HCT116 (cell line): ENCODE measurements at regions not wholly inside any gene's neighbourhood (a gene's known extent, or its start where the extent isn't known, plus 50 kb on each side); places are given as distances from the start of the nearest gene placed in this dataset.

Experiments
- ATAC-seq: fragments of 200-7000 bp; cut with Tn5 transposase; 2 replicates; pipeline ENCODE4 v1.9.1; 2020; ENCODE audit warnings: mild to moderate bottlenecking, moderate library complexity
- BruUV-seq: library from RNA; stranded (reverse); fragments of 400-500 nt; replicated peaks from 2 replicates; lab custom pipeline; 2021; lab: Mats Ljungman, UMichigan
- CTCF ChIA-PET: fragments of 300-600 bp; sonication (Branson Sonifier 250); formaldehyde crosslinking; loops from one replicate; lab custom pipeline; 2021; ENCODE audit warnings: antibody characterized with exemption; lab: Charles Lee
- POLR2A ChIA-PET: fragments of 300-600, 350-600 bp; sonication (Branson Sonifier 250); formaldehyde crosslinking; loops from one replicate; lab custom pipeline; 2021; ENCODE audit warnings: antibody characterized with exemption; lab: Charles Lee
- RAD21 ChIA-PET, 2 experiments: fragments of 300-600 bp; sonication (Branson Sonifier 250); formaldehyde crosslinking; loops; one replicate each; lab custom pipeline; 2023; ENCODE audit warnings: low total read pairs in 2 of 2; ENCODE audit not compliant: uncharacterized antibody in 2 of 2, unreplicated experiment in 2 of 2, low non-redundant PET in 1 of 2; lab: Charles Lee
- DNase-seq: peaks from one replicate; pipeline ENCODE4 v3.0.0-alpha.2; 2010; ENCODE audit warnings: low read depth, low spot score
- H2AFZ ChIP-seq: fragments of 200-600 bp; shearing (Covaris generic), sonication (generic); 2 replicates; pipeline ENCODE4 v1.6.1; 2017; ENCODE audit warnings: low read depth, mixed run types, mixed read lengths, antibody characterized with exemption, low read length; ENCODE audit not compliant: poor library complexity, severe bottlenecking
- H3K27ac ChIP-seq: 2 replicates; pipeline ENCODE4 v1.5.1; 2012; ENCODE audit warnings: low read depth, low read length
- H3K27me3 ChIP-seq: fragments of 200-600 bp; sonication (generic); 2 replicates; pipeline ENCODE4 v1.6.1; 2016; ENCODE audit warnings: mixed run types, low read length, mixed read lengths; ENCODE audit not compliant: insufficient read depth
- H3K36me3 ChIP-seq, 2 experiments: fragments of 200-500 bp in 1 of 2; fragments of 200-600 bp in 1 of 2; sonication (Bioruptor generic) in 1 of 2; sonication (generic) in 1 of 2; 2 replicates each; pipeline versions ENCODE4 v1.5.1 to v1.6.1; 2014 to 2016; ENCODE audit warnings: low read length in 2 of 2, inconsistent platforms in 1 of 2, mixed read lengths in 1 of 2, mixed run types in 1 of 2; ENCODE audit not compliant: insufficient read depth in 2 of 2, control insufficient read depth in 1 of 2
- H3K4me1 ChIP-seq, 2 experiments: fragments of 200-600 bp in 1 of 2; sonication (generic) in 1 of 2; 2 replicates each; pipeline versions ENCODE4 v1.5.1 to v1.6.1; 2012 to 2017; ENCODE audit warnings: low read length in 2 of 2, inconsistent platforms in 1 of 2, mild to moderate bottlenecking in 1 of 2, mixed read lengths in 1 of 2, mixed run types in 1 of 2, moderate library complexity in 1 of 2; ENCODE audit not compliant: insufficient read depth in 2 of 2, control insufficient read depth in 1 of 2
- H3K4me2 ChIP-seq: fragments of 200-600 bp; sonication (generic); 2 replicates; pipeline ENCODE4 v1.6.1; 2017; ENCODE audit warnings: mixed run types, low read length, mixed read lengths
- H3K4me3 ChIP-seq, 2 experiments: fragments of 200-600 bp in 1 of 2; sonication (generic) in 1 of 2; replicated peaks in 1 of 2; 2 replicates each; pipeline ENCODE4 v1.5.1; 2011 to 2016; ENCODE audit warnings: low read length in 2 of 2, control low read depth in 1 of 2, low read depth in 1 of 2, mild to moderate bottlenecking in 1 of 2, mixed read lengths in 1 of 2, mixed run types in 1 of 2
- H3K79me2 ChIP-seq: fragments of 200-600 bp; sonication (generic); 2 replicates; pipeline ENCODE4 v1.6.1; 2017; ENCODE audit warnings: mild to moderate bottlenecking, mixed run types, low read length, moderate library complexity, mixed read lengths; ENCODE audit not compliant: insufficient read depth
- H3K9ac ChIP-seq: fragments of 200-600 bp; sonication (generic); 2 replicates; pipeline ENCODE4 v1.6.1; 2016; ENCODE audit warnings: low read length, mixed read lengths
- H3K9me2 ChIP-seq: fragments of 200-600 bp; sonication (generic), shearing (Covaris generic); 2 replicates; pipeline ENCODE4 v1.6.1; 2017; ENCODE audit warnings: mixed run types, mild to moderate bottlenecking, moderate library complexity; ENCODE audit not compliant: insufficient read depth
- H3K9me3 ChIP-seq, 2 experiments: fragments of 200-500 bp in 1 of 2; fragments of 200-600 bp in 1 of 2; sonication (Bioruptor generic) in 1 of 2; sonication (generic) in 1 of 2; 2 replicates each; pipeline ENCODE4 v1.6.1; 2014 to 2017; ENCODE audit warnings: low read length in 2 of 2, mixed read lengths in 2 of 2, inconsistent platforms in 1 of 2, low read depth in 1 of 2, mild to moderate bottlenecking in 1 of 2, mixed run types in 1 of 2, moderate library complexity in 1 of 2; ENCODE audit not compliant: control insufficient read depth in 1 of 2, insufficient read depth in 1 of 2
- H4K20me1 ChIP-seq: fragments of 200-600 bp; sonication (generic), shearing (Covaris generic); 2 replicates; pipeline ENCODE4 v1.6.1; 2017; ENCODE audit warnings: mixed run types, mild to moderate bottlenecking, moderate library complexity; ENCODE audit not compliant: insufficient read depth
- ATF3 ChIP-seq: IDR thresholded peaks from 2 replicates; pipeline ENCODE4 v1.6.1; 2012
- CTCF ChIP-seq, 3 experiments: fragments of 200-600 bp in 1 of 3; sonication (generic) in 1 of 3; IDR thresholded peaks in 2 of 3; conservative IDR thresholded peaks in 1 of 3; 2 replicates each; pipeline ENCODE4 v1.5.1; 2012 to 2017; ENCODE audit warnings: low read depth in 2 of 3, low read length in 2 of 3, antibody characterized with exemption in 1 of 3, borderline replicate concordance in 1 of 3, control low read depth in 1 of 3, mild to moderate bottlenecking in 1 of 3, mixed read lengths in 1 of 3, mixed run types in 1 of 3, moderate library complexity in 1 of 3; ENCODE audit not compliant: insufficient read depth in 1 of 3
- ELF1 ChIP-seq: IDR thresholded peaks from 2 replicates; pipeline ENCODE4 v1.6.1; 2012; ENCODE audit warnings: low read depth, borderline replicate concordance
- EZH2 ChIP-seq: fragments of 200-600 bp; sonication (generic); IDR thresholded peaks from 2 replicates; pipeline ENCODE4 v1.6.1; 2017; ENCODE audit warnings: antibody characterized with exemption, mixed run types
- EZH2phosphoT487 ChIP-seq: fragments of 200-600 bp; IDR thresholded peaks from 2 replicates; pipeline ENCODE4 v1.6.1; 2018; ENCODE audit warnings: antibody characterized with exemption, borderline replicate concordance
- FOSL1 ChIP-seq: IDR thresholded peaks from 2 replicates; pipeline ENCODE4 v1.6.1; 2012; ENCODE audit warnings: low read depth
- JUND ChIP-seq: IDR thresholded peaks from 2 replicates; pipeline ENCODE4 v1.6.1; 2012
- MAX ChIP-seq: IDR thresholded peaks from 2 replicates; pipeline ENCODE4 v1.6.1; 2012
- POLR2A ChIP-seq: IDR thresholded peaks from 2 replicates; pipeline ENCODE4 v1.7.0; 2011; ENCODE audit warnings: borderline replicate concordance; ENCODE audit not compliant: insufficient read depth, insufficient read length; ENCODE audit errors: extremely low read depth
- RAD21 ChIP-seq: IDR thresholded peaks from 2 replicates; pipeline ENCODE4 v1.6.1; 2012; ENCODE audit warnings: low read depth, mild to moderate bottlenecking
- REST ChIP-seq: IDR thresholded peaks from 2 replicates; pipeline ENCODE4 v1.6.1; 2012; ENCODE audit warnings: low read depth
- SIN3A ChIP-seq: IDR thresholded peaks from 2 replicates; pipeline ENCODE4 v1.6.1; 2012; ENCODE audit warnings: low read depth
- SP1 ChIP-seq: IDR thresholded peaks from 2 replicates; pipeline ENCODE4 v1.6.1; 2012; ENCODE audit warnings: low read depth
- SRF ChIP-seq: IDR thresholded peaks from 2 replicates; pipeline ENCODE4 v1.6.1; 2012; ENCODE audit warnings: low read depth
- YY1 ChIP-seq: IDR thresholded peaks from 2 replicates; pipeline ENCODE4 v1.6.1; 2011; ENCODE audit warnings: low read length, low read depth, moderate library complexity, mild to moderate bottlenecking; ENCODE audit not compliant: insufficient replicate concordance; ENCODE audit errors: extremely low read depth
- ZBTB33 ChIP-seq: IDR thresholded peaks from 2 replicates; pipeline ENCODE4 v1.6.1; 2011; ENCODE audit warnings: mild to moderate bottlenecking, low read length, moderate library complexity; ENCODE audit not compliant: insufficient replicate concordance; ENCODE audit errors: extremely low read depth
- ZFX ChIP-seq: fragments of 450-650 bp; IDR thresholded peaks from 2 replicates; pipeline ENCODE4 v1.6.1; 2017
- intact Hi-C: fragments of 100-400 bp; cut with micrococcal nuclease; formaldehyde crosslinking; loops from 2 replicates; pipeline ENCODE4 v1.10.0; 2022

- H3K4me1 ChIP-seq: no peaks in the 10 kb centered on the region
- ATAC-seq (no peak), DNase-seq (no peak)
- no peaks in the 10 kb centered on the region; the same call in 1 of the 2 replicates for H3K9me2 ChIP-seq
- no peak overlapping the region for H3K9ac ChIP-seq
- ChIA-PET CTCF (no interaction called here), POLR2A (no interaction called here), RAD21 (no interaction called here)
- no peaks in the 10 kb centered on the region for H3K36me3 ChIP-seq
- H3K9me3 ChIP-seq: no peaks in the 10 kb centered on the region
- no peak for TF ChIP-seq POLR2A
- no peak for TF ChIP-seq MAX
- no peak for TF ChIP-seq SIN3A
- no peak for TF ChIP-seq ZBTB33
- no peak for TF ChIP-seq YY1
- TF ChIP-seq SP1: no peak
- TF ChIP-seq CTCF (IDR thresholded peaks at IDR 0.05 in 2 of 3, conservative IDR thresholded peaks at IDR 0.05 in 1 of 3; ENCODE audit: borderline replicate concordance in 1 of 3, insufficient read depth in 1 of 3, low read depth in 2 of 3, low read length in 2 of 3): no peak
- no peak for TF ChIP-seq ZFX
- no peak for TF ChIP-seq SRF
- no peak for TF ChIP-seq REST
- no peak for TF ChIP-seq JUND
- TF ChIP-seq ATF3: no peak
- TF ChIP-seq FOSL1: no peak
- TF ChIP-seq RAD21: no peak
- TF ChIP-seq EZH2phosphoT487: no peak
- no peak for TF ChIP-seq EZH2
- no peak for TF ChIP-seq ELF1
- BruUV-seq: no TSS peak
- no peaks in the 10 kb centered on the region for H3K79me2 ChIP-seq
- H3K4me2 ChIP-seq: no peak overlapping the region
- no peak overlapping the region for H2AFZ ChIP-seq
- no peaks in the 10 kb centered on the region for H3K27me3 ChIP-seq
- intact Hi-C loops: no loop called here
- H3K27ac ChIP-seq: no peak overlapping the region
- H4K20me1 ChIP-seq: 0 out of 2 replicates have a peak, but pooled peaks cover 3% of the 10 kb centered on the region
- no peak overlapping the region for H3K4me3 ChIP-seq
Measured at GRCh38 chr3:17954801-17955200, 212.4 kb upstream of the TBC1D5 start.
